ENCODE measurements at regions not wholly inside any gene's neighbourhood (a gene's known extent, or its start where the extent isn't known, plus 50 kb on each side); places are given as distances from the start of the nearest gene placed in this dataset.
"Not testable (repeated sequence)": the region's sequence is repeated elsewhere in the genome, so short reads cannot be mapped to it uniquely, and the experiment has no call there.

DNA sequence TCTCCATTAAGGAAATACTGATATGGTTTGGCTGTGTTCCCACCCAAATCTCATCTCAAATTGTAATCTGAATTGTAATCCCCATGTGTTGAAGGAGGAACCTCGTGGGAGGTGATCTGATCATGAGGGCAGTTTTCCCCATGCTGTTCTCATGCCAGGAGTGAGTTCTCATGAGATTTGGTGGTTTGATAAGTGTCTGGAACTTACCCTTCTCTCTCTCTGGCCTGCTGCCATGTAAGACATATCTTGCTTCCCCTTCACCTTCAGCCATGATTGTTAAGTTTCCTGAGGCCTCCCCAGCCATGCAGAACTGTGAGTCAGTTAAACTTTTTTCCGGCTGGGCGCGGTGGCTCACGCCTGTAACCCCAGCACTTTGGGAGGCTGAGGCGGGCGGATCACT lies 340.3 kb upstream of the MAGEB18 start:
- WGBS (ENCODE audit: insufficient coverage, insufficient replicate concordance, low lambda C conversion rate, missing lambda C conversion rate), result 72% methylated on average over 7 of the region's 7 CpGs
- DNase-seq (ENCODE audit: low read depth, low spot score); H3K9ac ChIP-seq (ENCODE audit: control insufficient read depth, insufficient read depth, low read length); BruUV-seq (replicated peaks); CTCF ChIA-PET; intact Hi-C loops (cut with micrococcal nuclease; ENCODE audit: unreplicated experiment); H3K79me2 ChIP-seq (ENCODE audit: control insufficient read depth, insufficient read depth, low read length); FAIRE-seq; H3K27me3 ChIP-seq (replicated peaks in 1 of 2; ENCODE audit: control insufficient read depth in 2 of 2, insufficient read depth in 2 of 2, low read length in 1 of 2); SMC1A ChIA-PET (ENCODE audit: uncharacterized antibody, unreplicated experiment); H3K4me1 ChIP-seq (ENCODE audit: control insufficient read depth, insufficient read depth, low read length); in situ Hi-C loops (cut with MboI); POLR2A ChIA-PET; H2AFZ ChIP-seq (ENCODE audit: control insufficient read depth, low read depth, low read length); ATAC-seq; H3K4me3 ChIP-seq; H3K9me3 ChIP-seq (replicated peaks; ENCODE audit: control insufficient read depth, insufficient read depth, low read length); H3K27ac ChIP-seq (ENCODE audit: control insufficient read depth, insufficient read depth); H4K20me1 ChIP-seq (ENCODE audit: control insufficient read depth, insufficient read depth); H3K36me3 ChIP-seq (ENCODE audit: control insufficient read depth in 2 of 2, insufficient read depth in 2 of 2, low read length in 1 of 2); RAD21 ChIA-PET (ENCODE audit: unreplicated experiment); H3K4me2 ChIP-seq (ENCODE audit: control insufficient read depth, insufficient read depth): not testable (repeated sequence)

DNA sequence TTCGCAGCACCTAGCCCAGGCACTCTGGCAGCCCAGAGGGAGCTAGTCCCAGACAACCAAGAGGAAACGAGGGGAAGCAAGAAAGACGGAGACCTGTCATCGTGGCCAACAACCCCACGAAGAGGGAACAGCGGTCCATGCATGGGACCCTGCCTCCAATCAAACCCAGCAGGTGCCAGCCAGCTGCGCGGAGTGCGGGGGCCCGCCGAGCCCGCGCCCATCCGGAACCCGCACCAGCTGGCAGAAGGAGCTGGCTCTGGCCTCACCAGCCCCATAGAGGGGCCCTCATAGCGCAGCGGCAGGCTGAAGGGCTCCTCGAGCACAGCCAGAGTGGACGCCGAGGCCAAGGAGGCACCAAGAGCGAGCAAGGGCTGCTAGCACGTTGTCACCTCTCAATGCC lies 332.4 kb upstream of the MAGEB18 start:
- ATAC-seq (no peak), DNase-seq (ENCODE audit: low read depth, low spot score) (no peak), FAIRE-seq (no peak)
- Histone ChIP-seq H3K4me2 (ENCODE audit: control insufficient read depth, insufficient read depth) (no peak overlapping the region), H3K4me1 (ENCODE audit: control insufficient read depth, insufficient read depth, low read length) (no peaks in the 10 kb centered on the region), H3K79me2 (ENCODE audit: control insufficient read depth, insufficient read depth, low read length) (no peaks in the 10 kb centered on the region), H4K20me1 (ENCODE audit: control insufficient read depth, insufficient read depth) (no peaks in the 10 kb centered on the region), H3K36me3 (ENCODE audit: control insufficient read depth in 2 of 2, insufficient read depth in 2 of 2, low read length in 1 of 2) (no peaks in the 10 kb centered on the region), H3K9me3 (replicated peaks; ENCODE audit: control insufficient read depth, insufficient read depth, low read length) (no peaks in the 10 kb centered on the region), H2AFZ (ENCODE audit: control insufficient read depth, low read depth, low read length) (no peak overlapping the region), H3K27ac (ENCODE audit: control insufficient read depth, insufficient read depth) (no peak overlapping the region), H3K4me3 (no peak overlapping the region), H3K9ac (ENCODE audit: control insufficient read depth, insufficient read depth, low read length) (no peak overlapping the region), H3K27me3 (replicated peaks in 1 of 2; ENCODE audit: control insufficient read depth in 2 of 2, insufficient read depth in 2 of 2, low read length in 1 of 2) (no peaks in the 10 kb centered on the region)
- in situ Hi-C loops (cut with MboI), result no loop called here
- 62% methylated on average over 21 of the region's 22 CpGs for WGBS (ENCODE audit: insufficient coverage, insufficient replicate concordance, low lambda C conversion rate, missing lambda C conversion rate)
- ChIA-PET POLR2A (no interaction called here), SMC1A (ENCODE audit: uncharacterized antibody, unreplicated experiment) (no interaction called here), CTCF (no interaction called here), RAD21 (ENCODE audit: unreplicated experiment) (no interaction called here)
- TF ChIP-seq ASH2L (IDR thresholded peaks at IDR 0.05; ENCODE audit: borderline replicate concordance, low read depth) (no peak), SRF (IDR thresholded peaks at IDR 0.05; ENCODE audit: low read depth in 2 of 2, low read length in 2 of 2) (no peak), RAD21 (IDR thresholded peaks at IDR 0.05; ENCODE audit: insufficient read depth, low read depth, low read length) (no peak), ZNF274 (IDR thresholded peaks at IDR 0.05; ENCODE audit: insufficient read depth, insufficient read length) (no peak), FOS (IDR thresholded peaks at IDR 0.05; ENCODE audit: borderline replicate concordance, extremely low read depth, insufficient read length) (no peak), CHD4 (IDR thresholded peaks at IDR 0.05) (no peak), ZBTB40 (IDR thresholded peaks at IDR 0.05; ENCODE audit: borderline replicate concordance) (no peak), DPF2 (IDR thresholded peaks at IDR 0.05) (no peak)
- BruUV-seq (replicated peaks), result no TSS peak
- intact Hi-C loops (cut with micrococcal nuclease; ENCODE audit: unreplicated experiment), result no loop called here
